ENCODE measurements at regions not wholly inside any gene's neighbourhood (a gene's known extent, or its start where the extent isn't known, plus 50 kb on each side); places are given as distances from the start of the nearest gene placed in this dataset.
"Not testable (repeated sequence)": the region's sequence is repeated elsewhere in the genome, so short reads cannot be mapped to it uniquely, and the experiment has no call there.

DNA sequence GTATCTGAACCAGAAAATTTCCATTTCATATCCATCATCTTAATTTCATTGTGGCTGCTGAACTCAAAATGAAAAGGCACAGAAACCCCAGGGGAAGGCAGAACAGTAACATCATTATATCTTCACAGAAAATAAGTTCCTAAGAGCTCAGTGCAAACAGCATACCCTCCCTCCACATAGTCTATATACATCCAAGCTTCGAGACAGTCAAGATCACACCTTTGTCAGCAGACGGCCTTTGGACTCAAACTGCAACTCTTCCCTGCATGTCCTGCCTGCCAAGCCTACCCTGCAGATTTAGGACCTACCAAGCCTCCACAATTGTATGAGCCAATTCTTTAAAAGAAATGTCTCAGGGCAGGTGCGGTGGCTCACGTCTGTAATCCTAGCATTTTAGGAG, 502.1 kb downstream of the SUCLG1 start:
- DNase-seq, result no peak

DNA sequence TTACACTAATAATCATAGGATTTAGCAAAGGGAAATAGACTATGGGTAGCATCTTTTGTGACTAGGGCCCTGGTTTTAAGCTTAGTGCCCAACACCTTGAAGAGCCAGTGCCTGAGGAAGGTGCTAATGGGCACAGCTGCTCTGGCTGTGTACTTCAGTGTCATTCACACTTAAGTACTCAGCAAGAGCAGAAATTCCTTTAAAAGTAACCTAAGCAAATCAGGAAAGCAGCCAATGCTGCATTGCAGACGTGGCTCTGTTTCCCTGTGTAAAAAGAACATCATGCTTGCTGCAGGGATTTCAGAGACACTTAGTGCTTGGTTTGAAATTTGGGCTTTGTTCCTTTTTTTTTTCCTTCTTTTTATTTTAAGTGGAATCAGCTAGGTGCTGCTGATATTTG, 505.4 kb downstream of the SUCLG1 start:
- DNase-seq, result no peak

GRCh38 chr2:83951378-83951947, 507.6 kb downstream of the SUCLG1 start:
- DNase-seq, result no peak

GRCh38 chr2:83949361-83949760, 509.7 kb downstream of the SUCLG1 start:
- DNase-seq, result no peak

DNA sequence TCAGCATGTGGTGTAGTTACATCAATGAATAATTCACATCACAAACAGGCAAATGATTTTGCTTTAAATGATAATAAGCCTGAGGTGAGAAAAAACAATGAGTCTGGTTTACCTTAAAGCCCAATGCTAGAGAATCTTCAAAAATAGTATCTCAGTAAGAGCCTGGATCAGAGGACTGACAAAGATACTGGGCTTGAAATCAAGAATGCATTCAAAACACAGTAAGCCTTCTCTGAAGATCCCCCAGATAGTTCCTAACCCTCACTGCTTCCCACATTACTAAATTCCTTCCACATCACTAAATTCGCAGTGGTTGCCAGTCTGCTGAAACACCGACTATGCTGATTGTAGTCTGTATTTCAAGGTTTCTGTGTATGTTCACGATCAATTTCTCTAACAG, 514.9 kb downstream of the SUCLG1 start:
- no peak for DNase-seq

- DNase-seq, result no peak
Measured at GRCh38 chr2:83943265-83943664, 515.8 kb downstream of the SUCLG1 start.

- no peak for DNase-seq
Measured at GRCh38 chr2:83941886-83942285, 517.2 kb downstream of the SUCLG1 start.

DNA sequence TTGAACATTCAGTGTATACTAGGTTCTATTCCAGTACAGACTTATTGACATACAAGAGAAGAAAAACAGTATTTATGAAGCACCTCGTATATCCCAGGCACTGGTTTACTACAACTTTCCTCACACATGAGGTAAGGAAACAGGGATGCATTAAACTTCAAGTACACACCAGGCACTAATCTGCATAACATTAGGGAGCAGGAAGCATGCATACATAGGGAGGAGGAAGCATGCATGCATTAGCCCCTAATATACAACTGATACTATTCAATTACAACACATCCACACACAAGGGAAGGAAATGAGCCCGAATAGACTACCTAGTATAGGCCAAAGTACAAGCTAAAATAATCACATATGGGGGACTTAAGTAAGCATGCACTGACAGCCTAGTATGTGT, 525.3 kb downstream of the SUCLG1 start:
- DNase-seq, result no peak

GRCh38 chr2:83923531-83923930, 535.5 kb downstream of the SUCLG1 start:
- DNase-seq, result no peak

GRCh38 chr2:83916559-83916958, 542.5 kb downstream of the SUCLG1 start:
- DNase-seq, result no peak

DNA sequence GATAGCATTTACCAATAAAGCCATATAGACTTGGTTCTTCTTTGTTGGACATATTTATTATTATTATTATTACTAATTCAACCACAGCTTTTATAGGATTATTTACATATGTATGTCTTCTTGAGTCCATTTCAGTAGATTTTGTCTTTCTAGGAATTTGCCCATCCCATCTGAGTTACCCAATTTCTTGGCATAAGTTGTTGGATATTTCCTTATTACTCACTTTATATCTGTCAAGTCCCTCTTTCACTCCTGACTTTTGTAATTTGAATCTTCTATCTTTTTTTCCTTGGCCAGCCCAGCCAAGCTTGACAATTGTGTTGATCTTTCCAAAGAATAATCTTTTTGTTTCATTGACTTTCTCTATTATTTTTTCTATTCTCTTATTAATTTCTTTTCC, 543.7 kb downstream of the SUCLG1 start:
- DNase-seq, result no peak

DNA sequence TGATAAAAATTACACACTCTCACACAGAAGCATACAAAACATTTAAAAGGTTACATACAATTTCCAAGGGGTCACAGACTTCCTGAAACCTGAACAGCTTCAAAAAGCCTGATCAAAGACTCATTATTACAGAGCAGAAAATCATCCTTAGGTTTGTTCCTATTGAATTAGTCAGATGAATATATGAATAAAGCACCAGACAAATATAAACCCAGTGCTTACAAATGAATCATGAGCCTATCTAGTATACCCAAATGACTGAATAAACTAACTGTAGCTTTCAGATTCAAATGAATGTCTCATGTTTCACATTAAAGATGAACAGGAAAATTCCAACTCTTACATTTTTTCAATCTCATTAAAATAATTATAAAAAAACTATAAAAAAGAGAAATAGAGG, 550.3 kb downstream of the SUCLG1 start:
- no peak for DNase-seq

DNA sequence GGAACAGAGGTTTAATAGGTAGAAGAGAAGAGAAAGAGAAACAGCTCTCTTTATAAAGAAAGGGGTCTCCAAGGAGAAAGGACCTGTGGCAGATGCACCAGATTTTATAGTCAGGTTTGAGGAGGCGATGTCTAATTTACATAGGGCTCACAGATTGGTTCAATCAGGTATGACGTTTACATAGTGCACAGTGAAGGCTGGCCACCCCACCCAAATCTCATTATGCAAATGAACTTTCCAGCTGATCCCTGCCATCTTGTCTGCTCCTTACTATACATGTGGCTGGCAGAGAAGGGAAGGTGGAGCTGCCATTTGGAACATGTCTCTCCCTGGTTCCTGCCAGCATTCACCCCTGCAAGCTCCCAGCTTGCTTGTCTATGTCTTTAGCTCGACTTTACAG, 557.8 kb downstream of the SUCLG1 start:
- DNase-seq, result no peak

DNA sequence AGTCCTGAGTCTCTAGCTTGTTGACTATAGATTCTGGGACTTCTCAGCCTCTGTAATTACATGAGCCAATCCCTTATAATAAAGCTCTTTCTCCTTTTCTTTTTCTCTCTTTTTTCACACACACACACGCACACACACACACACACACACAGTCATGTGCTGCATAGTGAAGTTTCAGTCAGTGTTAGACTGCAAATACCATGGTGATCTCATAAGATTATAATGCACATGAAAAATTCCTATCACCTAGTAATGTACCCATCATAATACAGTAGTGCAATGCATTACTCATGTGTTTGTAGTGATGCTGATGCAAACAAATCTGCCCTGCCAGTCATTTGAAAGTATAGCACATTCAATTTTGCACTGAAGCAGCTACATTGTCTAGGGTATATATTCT, 558.2 kb downstream of the SUCLG1 start:
- DNase-seq, result no peak

DNA sequence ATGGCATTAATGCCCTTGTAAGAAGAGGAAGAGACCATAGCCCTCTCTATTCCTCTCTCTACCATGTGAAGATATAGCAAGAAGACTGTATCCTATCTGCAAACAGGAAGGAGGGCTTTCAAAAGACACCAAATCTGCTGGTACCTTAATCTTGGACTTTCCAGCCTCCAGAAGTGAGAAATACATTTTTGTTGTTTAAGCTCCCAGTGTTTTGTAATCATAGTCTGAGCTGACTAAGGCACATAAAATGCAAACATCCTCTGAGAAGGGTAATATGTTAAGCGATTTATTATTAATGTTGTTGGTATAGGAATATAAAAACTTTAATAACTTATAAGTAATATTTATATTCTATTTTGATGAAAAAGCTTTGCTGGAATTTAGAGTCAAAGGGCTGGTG, 559.8 kb downstream of the SUCLG1 start:
- DNase-seq, result no peak

GRCh38 chr2:83894976-83895375, 564.1 kb downstream of the SUCLG1 start:
- no peak for DNase-seq

DNA sequence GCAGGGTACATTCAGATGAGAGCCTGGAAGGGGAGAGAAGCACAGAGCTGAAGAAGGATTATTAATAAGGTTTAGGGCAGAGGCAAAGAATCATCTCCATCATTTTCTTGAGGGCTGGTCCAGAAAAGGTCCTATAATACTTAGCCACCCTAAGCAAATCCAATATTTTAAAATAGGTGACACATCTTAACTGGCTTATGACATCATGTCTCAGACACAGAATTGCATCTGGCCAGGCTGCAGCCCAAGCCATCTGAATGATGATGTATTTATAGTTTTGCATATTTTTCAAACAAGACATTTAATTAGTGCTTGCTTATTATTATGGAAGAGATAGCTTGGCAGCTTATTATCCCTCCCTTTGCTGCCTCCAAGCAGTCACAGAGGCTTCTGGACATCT, 571.3 kb downstream of the SUCLG1 start:
- no peak for DNase-seq

- no peak for DNase-seq
Measured at GRCh38 chr2:83879127-83879526, 580.0 kb downstream of the SUCLG1 start.

DNA sequence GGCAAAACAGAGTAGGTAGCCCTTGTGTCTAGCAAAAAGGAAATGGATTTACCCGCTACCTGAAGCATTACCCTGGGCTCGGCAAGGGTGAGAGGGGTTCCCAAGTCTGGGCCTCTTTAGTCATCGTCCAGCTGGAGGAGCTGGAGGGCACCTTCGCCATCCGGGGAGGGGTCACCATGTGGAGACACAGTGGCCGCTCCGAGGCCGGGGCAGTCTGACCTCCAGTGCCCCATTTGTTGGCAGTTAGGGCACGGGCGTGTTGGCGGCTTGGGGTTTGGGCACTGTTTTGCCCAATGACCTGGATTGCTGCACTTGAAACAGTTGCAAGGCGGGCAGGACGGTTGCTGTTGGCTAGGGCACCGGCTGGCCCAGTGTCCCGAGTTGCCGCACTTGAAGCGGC, 581.8 kb downstream of the SUCLG1 start:
- not testable (repeated sequence) for DNase-seq

GRCh38 chr2:83874712-83875430, 584.2 kb downstream of the SUCLG1 start:
- no peak for DNase-seq

GRCh38 chr2:83874066-83874465, 585.0 kb downstream of the SUCLG1 start:
- DNase-seq, result no peak

GRCh38 chr2:83873110-83873509, 586.0 kb downstream of the SUCLG1 start:
- DNase-seq, result no peak

GRCh38 chr2:83866211-83866610, 592.9 kb downstream of the SUCLG1 start:
- DNase-seq, result no peak

- no peak for DNase-seq
Measured at GRCh38 chr2:83862600-83862999, 596.5 kb downstream of the SUCLG1 start.

DNA sequence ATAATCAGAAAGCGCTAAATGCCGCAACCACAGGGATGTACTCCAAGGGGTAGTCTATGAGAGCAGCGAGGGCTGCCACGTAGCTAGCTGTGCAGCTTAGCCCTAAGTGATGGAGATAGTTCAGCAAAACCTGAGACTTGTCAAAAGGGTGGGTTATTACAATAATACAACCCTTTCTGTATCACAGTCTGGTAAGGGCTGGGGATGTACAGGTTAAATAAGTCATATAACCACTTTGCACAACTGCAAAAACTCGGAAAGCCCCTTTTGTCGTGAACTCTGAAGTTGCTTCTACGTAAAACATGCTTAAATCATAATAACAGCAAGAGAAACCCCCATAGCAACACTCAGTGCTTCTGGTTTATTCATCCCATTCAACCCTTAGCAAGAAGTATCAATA, 598.8 kb downstream of the SUCLG1 start:
- DNase-seq, result no peak
